ENCODE measurements at regions not wholly inside any gene's neighbourhood (a gene's known extent, or its start where the extent isn't known, plus 50 kb on each side); places are given as distances from the start of the nearest gene placed in this dataset.

GRCh38 chr11:33646629-33647028, 54.0 kb downstream of the C11orf91 start:
- no peak for TF ChIP-seq CTCF (IDR thresholded peaks at IDR 0.05; ENCODE audit: low read depth, low read length)
- DNase-seq (ENCODE audit: extremely low read depth, low read depth): no peak

GRCh38 chr11:33646168-33646567, 54.5 kb downstream of the C11orf91 start:
- DNase-seq (ENCODE audit: extremely low read depth, low read depth): no peak
- TF ChIP-seq CTCF (IDR thresholded peaks at IDR 0.05; ENCODE audit: low read depth, low read length): no peak

DNA sequence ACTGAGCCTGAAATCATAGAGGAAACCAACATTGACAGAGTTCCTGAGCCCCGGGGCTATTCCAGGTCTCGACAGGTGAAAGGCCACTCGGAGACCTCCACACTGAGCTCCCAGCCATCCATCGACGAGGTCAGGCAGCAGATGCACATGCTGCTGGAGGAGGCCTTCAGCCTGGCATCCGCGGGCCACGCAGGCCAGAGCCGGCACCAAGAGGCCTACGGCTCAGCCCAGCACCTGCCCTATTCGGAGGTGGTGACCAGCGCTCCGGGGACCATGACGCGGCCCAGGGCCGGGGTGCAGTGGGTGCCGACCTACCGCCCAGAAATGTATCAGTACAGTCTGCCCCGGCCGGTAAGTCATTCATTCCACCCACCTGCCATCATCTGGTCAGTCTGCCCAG, 54.9 kb downstream of the C11orf91 start:
- DNase-seq (ENCODE audit: extremely low read depth, low read depth): no peak
- TF ChIP-seq CTCF (IDR thresholded peaks at IDR 0.05; ENCODE audit: low read depth, low read length): no peak

DNA sequence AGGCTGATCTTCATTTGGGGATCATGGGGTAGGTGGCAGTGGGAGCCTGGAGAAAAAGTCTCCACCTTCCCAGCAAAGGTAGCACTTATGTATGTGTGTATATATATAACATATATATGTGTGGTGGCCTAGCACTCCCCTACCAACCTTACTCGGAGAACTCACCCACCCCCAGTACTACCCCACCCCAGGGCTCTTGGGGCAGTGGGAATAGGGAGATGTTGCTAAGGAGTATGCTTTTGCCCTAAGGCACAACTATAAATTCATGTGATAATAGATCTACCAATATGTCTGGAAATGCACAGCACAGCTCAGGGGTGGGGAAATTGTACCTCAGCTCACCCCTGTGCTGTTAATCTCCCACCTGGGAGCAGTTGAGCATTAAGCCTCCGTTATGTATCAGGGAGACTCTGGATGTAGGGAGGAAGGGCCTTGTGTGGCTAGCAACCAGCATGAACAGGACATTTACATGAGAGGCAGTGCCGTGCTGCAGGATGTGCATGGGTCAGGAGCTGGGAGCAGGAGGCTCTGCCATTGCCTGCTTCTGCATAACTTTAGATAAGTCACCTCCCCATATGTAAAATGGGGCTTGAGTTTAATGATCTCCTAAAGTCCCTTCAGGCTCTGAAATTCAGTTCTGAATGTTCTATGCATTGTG, 57.3 kb downstream of the C11orf91 start:
- TF ChIP-seq CTCF (IDR thresholded peaks at IDR 0.05; ENCODE audit: low read depth, low read length): no peak
- no peak for DNase-seq (ENCODE audit: extremely low read depth, low read depth)

GRCh38 chr11:33642461-33643166, 58.0 kb downstream of the C11orf91 start:
- no peak for DNase-seq (ENCODE audit: extremely low read depth, low read depth)
- no peak for TF ChIP-seq CTCF (IDR thresholded peaks at IDR 0.05; ENCODE audit: low read depth, low read length)

- no peak for TF ChIP-seq CTCF (IDR thresholded peaks at IDR 0.05; ENCODE audit: low read depth, low read length)
- DNase-seq (ENCODE audit: extremely low read depth, low read depth): no peak
Observed at GRCh38 chr11:33640730-33641371, 59.8 kb downstream of the C11orf91 start.

DNA sequence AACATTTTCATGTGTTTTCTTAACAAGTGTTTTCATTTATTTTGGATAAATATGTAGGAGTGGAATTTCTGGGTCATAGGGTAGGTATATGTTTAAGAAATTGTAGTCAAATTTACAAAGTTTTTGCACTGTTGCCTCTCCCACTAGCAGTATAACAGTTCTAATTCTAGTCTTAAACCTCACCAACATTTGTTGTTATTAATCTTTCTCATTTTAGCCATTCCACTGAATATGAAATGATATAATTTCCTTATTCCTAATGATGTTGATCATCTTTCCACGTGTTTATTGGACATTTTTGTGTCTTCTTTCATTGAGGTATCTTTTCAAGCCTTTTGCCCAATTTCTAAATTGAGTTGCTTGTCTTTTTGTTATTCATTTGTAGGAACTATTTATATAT, 62.0 kb downstream of the C11orf91 start:
- no peak for TF ChIP-seq CTCF (IDR thresholded peaks at IDR 0.05; ENCODE audit: low read depth, low read length)
- no peak for DNase-seq (ENCODE audit: extremely low read depth, low read depth)

Data from AG09319 (cell line).